ENCODE measurements at regions not wholly inside any gene's neighbourhood (a gene's known extent, or its start where the extent isn't known, plus 50 kb on each side); places are given as distances from the start of the nearest gene placed in this dataset.

DNA sequence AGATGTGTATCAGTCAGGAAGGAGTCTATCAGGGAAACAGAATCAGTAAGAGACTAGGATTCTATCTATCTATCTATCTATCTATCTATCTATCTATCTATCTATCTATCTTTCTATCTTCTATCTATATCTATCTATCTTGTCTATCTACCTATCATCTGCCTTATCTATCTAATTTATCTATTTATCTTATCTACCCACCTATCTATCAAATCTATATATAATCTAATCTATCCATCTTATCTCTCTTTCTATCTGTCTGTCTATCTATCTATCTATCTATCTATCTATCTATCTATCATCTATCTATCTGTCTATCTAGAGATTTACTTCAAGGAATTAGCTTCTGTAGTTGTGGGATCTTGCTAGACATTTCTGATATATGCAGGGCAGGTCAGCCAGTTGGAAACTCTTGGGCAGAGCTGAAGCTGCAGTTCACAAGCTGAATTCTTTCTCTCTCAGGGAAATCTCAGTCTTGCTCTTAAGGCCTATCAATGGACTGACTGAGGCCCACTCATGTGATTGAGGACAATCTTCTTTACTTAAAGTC lies 140.2 kb upstream of the JUN start:
- Histone ChIP-seq H3K9me3 (no peaks in the 10 kb centered on the region), H3K36me3 (no peaks in the 10 kb centered on the region), H3K27ac (no peak overlapping the region), H3K27me3 (no peaks in the 10 kb centered on the region), H3K4me3 (no peak overlapping the region), H3K4me1 (peaks cover 0 to 16% (median 8%) of the 10 kb centered on the region in 3 donors)
- no peak for TF ChIP-seq EP300 (IDR thresholded peaks at IDR 0.05)
- no peak for TF ChIP-seq CTCF (IDR thresholded peaks at IDR 0.05)
- no peak for TF ChIP-seq POLR2AphosphoS5 (IDR thresholded peaks at IDR 0.05)
- no peak for TF ChIP-seq POLR2A (IDR thresholded peaks at IDR 0.05)
- no peak for ATAC-seq

DNA sequence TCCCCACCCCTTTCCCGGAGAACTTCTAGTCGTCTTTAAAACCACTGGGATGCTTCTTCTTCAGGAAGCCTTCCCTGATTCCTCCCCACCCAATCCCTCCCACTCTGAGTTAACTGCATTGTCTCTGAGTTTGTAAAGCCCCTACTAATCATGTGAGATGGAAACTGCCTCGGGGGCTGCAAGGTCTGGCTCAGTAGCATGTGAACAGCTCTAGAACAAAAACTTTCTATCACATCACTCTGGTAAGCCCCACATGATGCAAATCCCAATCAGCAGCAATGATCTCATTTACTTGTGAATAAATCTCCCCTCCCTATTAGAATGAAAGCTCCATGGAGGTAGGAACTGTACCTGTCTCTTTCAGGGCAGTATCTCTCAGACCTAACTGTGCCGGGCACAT lies 141.0 kb upstream of the JUN start:
- Histone ChIP-seq H3K9me3 (no peaks in the 10 kb centered on the region), H3K27me3 (no peaks in the 10 kb centered on the region), H3K4me1 (peaks cover 0 to 16% (median 8%) of the 10 kb centered on the region in 3 donors), H3K4me3 (no peak overlapping the region), H3K36me3 (no peaks in the 10 kb centered on the region), H3K27ac (no peak overlapping the region)
- ATAC-seq = no peak
- whole genome bisulfite sequencing, 2 donors (ENCODE audit: low coverage in 1 of 2) = 91 to 93% methylated on average over 3 to 4 of the region's 4 CpGs
- no peak for TF ChIP-seq POLR2AphosphoS5 (IDR thresholded peaks at IDR 0.05)
- TF ChIP-seq POLR2A (IDR thresholded peaks at IDR 0.05) = no peak
- TF ChIP-seq CTCF (IDR thresholded peaks at IDR 0.05) = no peak
- no peak for TF ChIP-seq EP300 (IDR thresholded peaks at IDR 0.05)

DNA sequence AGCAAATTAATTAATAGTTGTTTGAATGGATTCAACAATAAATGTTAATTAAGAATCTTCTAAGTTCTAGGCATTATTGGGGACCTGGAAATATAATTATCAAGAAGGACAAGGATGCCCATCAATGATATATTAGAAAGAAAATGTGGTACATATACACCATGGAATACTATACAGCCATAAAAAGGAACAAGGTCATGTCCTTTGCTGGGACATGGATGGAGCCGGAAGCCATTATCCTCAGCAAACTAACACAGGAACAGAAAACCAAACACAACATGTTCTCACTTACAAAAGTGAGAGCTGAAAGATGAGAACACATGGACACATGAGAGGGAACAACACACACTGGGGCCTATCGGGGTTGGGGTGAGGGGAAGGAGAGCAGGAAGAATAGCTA lies 141.4 kb upstream of the JUN start:
- Histone ChIP-seq H3K27me3 (no peaks in the 10 kb centered on the region), H3K4me3 (no peak overlapping the region), H3K9me3 (no peaks in the 10 kb centered on the region), H3K27ac (no peak overlapping the region), H3K4me1 (peaks cover 0 to 16% (median 8%) of the 10 kb centered on the region in 3 donors), H3K36me3 (no peaks in the 10 kb centered on the region)
- TF ChIP-seq POLR2A (IDR thresholded peaks at IDR 0.05) (no peak), EP300 (IDR thresholded peaks at IDR 0.05) (no peak), POLR2AphosphoS5 (IDR thresholded peaks at IDR 0.05) (no peak), CTCF (IDR thresholded peaks at IDR 0.05) (no peak)
- 86 to 100% methylated on average over 1 to 2 of the region's 2 CpGs for WGBS, 2 donors (ENCODE audit: low coverage in 1 of 2)
- ATAC-seq = no peak

GRCh38 chr1:58926152-58926551 lies 142.3 kb upstream of the JUN start:
- 67 to 100% methylated on average over 1 of the region's 1 CpG for WGBS, 2 donors (ENCODE audit: low coverage in 1 of 2)
- Histone ChIP-seq H3K4me1 (peaks cover 0 to 16% (median 8%) of the 10 kb centered on the region in 3 donors), H3K27me3 (no peaks in the 10 kb centered on the region), H3K9me3 (no peaks in the 10 kb centered on the region), H3K27ac (no peak overlapping the region), H3K36me3 (no peaks in the 10 kb centered on the region), H3K4me3 (no peak overlapping the region)
- ATAC-seq = no peak
- TF ChIP-seq POLR2AphosphoS5 (IDR thresholded peaks at IDR 0.05) = no peak
- no peak for TF ChIP-seq CTCF (IDR thresholded peaks at IDR 0.05)
- no peak for TF ChIP-seq EP300 (IDR thresholded peaks at IDR 0.05)
- TF ChIP-seq POLR2A (IDR thresholded peaks at IDR 0.05) = no peak

- Histone ChIP-seq H3K27me3 (no peaks in the 10 kb centered on the region), H3K9me3 (no peaks in the 10 kb centered on the region), H3K27ac (no peak overlapping the region), H3K36me3 (no peaks in the 10 kb centered on the region), H3K4me1 (peaks cover 0 to 10% (median 6%) of the 10 kb centered on the region in 3 donors), H3K4me3 (no peak overlapping the region)
- ATAC-seq = no peak
- no peak for TF ChIP-seq POLR2A (IDR thresholded peaks at IDR 0.05)
- no peak for TF ChIP-seq POLR2AphosphoS5 (IDR thresholded peaks at IDR 0.05)
- TF ChIP-seq EP300 (IDR thresholded peaks at IDR 0.05) = no peak
- no peak for TF ChIP-seq CTCF (IDR thresholded peaks at IDR 0.05)
- 56 to 75% methylated on average over 4 of the region's 4 CpGs for WGBS, 2 donors (ENCODE audit: low coverage in 1 of 2)
Measured at GRCh38 chr1:58927041-58927721, 143.3 kb upstream of the JUN start.
